ENCODE measurements at regions not wholly inside any gene's neighbourhood (a gene's known extent, or its start where the extent isn't known, plus 50 kb on each side); places are given as distances from the start of the nearest gene placed in this dataset.
A peak's percentile ranks its signal among the peaks of the same experiment; 100 is the strongest.

DNA sequence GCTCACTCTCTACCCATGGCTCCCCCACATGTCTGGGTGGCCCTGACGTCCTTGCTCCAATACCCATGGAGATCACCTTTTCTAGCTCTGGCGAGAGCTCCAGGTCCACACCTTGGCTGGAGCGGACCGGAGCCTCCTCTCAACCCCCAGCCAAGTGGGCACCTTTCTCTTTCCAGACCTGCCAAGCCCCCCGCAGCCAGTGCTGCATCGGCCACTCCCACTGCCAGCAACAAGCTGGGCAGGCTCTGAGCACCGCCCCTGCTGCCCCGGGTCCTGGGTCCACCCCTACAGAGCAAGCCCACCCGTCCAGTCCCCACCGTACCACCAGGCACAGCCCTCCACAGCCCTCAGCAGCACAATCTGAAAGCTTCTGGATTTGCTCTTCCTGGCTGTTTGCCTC, 98.2 kb upstream of the C14orf180 start:
- TF ChIP-seq GATA3 (IDR thresholded peaks at IDR 0.05; ENCODE audit: low read depth, low read length) (no peak), GATA2 (IDR thresholded peaks at IDR 0.05; ENCODE audit: low read depth, low read length) (no peak)

DNA sequence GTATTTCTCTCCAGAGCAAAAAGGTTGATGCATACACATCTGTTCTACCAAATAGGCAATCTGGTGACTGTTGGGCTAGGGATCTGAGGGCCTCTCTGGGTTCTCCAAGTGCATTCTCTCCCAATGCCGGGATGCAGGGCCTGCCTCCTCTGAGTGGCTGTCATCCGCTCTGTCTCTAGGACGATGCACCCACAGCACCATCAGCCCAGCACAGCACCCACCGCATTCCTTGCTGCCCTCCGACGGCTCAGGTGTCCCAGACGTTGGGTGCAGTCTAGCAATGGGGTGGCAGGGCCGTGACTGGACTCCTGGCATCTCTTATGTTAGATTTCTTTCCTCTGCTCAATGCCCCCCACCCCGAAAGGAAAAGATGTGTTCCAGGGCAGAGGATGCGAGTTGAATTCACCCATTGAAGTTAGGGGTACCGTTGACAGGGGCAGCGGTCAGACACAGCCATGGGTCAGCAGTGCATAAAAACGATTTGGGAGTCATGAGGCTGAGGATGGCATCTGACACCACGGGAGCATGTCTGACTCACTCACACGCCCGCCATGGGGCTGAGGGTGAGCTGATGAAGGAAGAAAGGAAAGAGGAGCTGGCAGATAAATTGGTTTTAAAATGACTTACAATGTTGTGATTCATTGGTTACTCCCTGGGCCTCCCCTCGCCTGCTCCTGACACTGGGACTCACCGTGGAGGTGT, 93.2 kb upstream of the C14orf180 start:
- TF ChIP-seq GATA2 (IDR thresholded peaks at IDR 0.05; ENCODE audit: low read depth, low read length), result no peak
- TF ChIP-seq GATA3 (IDR thresholded peaks at IDR 0.05; ENCODE audit: low read depth, low read length), result no peak

DNA sequence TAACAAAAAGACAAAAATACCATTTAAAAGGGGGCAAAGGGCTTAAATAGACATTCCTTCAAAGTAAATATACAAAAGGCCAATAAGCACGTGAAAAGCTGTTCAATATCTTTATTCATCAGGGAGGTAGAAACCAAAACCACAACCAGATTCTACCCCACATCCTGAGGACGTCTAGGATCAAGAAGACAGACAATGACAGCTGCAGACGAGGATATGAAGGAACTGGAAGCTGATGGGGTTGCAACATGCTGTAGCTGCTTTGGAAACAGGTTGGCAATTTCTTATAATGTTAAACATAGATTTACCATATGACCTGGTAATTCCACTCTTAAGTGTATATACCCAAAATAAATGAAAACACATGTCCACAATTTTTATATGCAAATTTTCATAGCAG, 85.1 kb upstream of the C14orf180 start:
- no peak for TF ChIP-seq GATA2 (IDR thresholded peaks at IDR 0.05; ENCODE audit: low read depth, low read length)
- no peak for TF ChIP-seq GATA3 (IDR thresholded peaks at IDR 0.05; ENCODE audit: low read depth, low read length)

DNA sequence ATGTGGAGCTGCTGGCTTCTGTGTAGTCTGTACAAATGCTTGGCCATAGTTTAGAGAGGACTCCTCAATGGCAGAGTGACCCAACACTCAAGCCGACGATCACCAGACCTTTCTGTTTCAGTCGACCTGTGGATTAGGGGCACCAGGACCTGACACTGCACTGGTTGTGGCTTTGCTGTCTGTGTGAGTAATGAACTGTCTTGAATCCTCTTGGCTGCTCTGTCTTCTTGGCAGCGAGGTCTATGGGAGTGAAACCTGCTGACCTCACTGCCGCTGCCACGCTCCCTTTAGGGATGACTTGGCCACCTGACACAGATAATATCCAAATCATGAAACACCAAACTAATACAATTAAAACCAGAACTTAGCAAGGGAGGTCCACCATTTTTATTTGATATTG, 83.5 kb upstream of the C14orf180 start:
- no peak for TF ChIP-seq GATA2 (IDR thresholded peaks at IDR 0.05; ENCODE audit: low read depth, low read length)
- no peak for TF ChIP-seq GATA3 (IDR thresholded peaks at IDR 0.05; ENCODE audit: low read depth, low read length)

- TF ChIP-seq GATA2 (IDR thresholded peaks at IDR 0.05; ENCODE audit: low read depth, low read length), result no peak
- TF ChIP-seq GATA3 (IDR thresholded peaks at IDR 0.05; ENCODE audit: low read depth, low read length), result no peak
These were observed 79.5 kb upstream of the C14orf180 start for GRCh38 chr14:104499784-104500760.

- no peak for TF ChIP-seq GATA2 (IDR thresholded peaks at IDR 0.05; ENCODE audit: low read depth, low read length)
- TF ChIP-seq GATA3 (IDR thresholded peaks at IDR 0.05; ENCODE audit: low read depth, low read length), result no peak
These were observed 77.5 kb upstream of the C14orf180 start for GRCh38 chr14:104502060-104502459.

DNA sequence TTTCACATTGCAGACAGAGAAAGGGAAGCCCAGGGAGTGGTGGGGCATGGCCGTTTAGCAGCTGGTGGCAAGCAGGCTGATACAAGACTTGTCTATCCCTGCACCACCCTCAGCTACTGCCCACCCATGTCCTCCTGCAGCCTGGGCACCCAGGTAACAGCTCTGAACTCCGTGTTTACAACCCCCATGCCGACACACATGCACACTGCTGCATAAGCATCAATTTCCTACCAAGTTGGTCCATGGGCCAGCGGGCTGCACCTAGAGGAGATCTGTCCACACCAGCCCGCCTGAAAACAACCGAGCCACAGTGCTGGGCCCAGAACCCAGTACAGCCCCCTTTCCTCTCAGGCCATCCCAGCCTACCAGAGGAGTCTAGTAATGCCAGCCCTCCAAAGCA, 75.9 kb upstream of the C14orf180 start:
- TF ChIP-seq GATA2 (IDR thresholded peaks at IDR 0.05; ENCODE audit: low read depth, low read length) (no peak), GATA3 (IDR thresholded peaks at IDR 0.05; ENCODE audit: low read depth, low read length) (no peak)

DNA sequence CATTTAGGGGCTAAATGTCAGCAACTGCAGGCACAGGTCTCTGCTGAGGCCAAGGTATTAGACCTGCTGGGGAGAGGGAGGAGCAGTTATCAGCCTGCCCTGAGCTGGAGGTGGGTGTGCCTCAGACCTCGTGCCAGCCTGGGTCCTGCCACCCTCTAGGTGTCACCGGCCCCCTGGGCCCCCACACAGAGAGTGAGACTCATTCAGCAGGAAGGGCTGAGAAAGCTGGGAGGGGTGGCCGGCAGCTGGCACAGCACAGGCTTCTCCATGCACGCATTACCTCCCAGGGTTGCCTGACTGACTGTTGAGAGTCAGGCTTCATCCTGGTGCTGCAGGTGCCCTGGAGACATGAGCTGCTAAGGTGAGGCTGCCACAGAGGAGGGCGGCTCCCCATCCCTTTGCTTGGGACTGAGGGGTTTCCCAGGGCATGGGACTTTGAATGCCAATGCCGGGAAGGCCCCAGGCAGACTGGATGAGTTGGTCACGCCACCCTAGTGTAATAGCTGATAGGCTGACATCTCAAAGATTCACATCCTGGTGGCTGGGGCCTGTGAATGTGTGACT, 75.3 kb upstream of the C14orf180 start:
- TF ChIP-seq GATA2 (IDR thresholded peaks at IDR 0.05; ENCODE audit: low read depth, low read length), result no peak
- TF ChIP-seq GATA3 (IDR thresholded peaks at IDR 0.05; ENCODE audit: low read depth, low read length), result no peak

DNA sequence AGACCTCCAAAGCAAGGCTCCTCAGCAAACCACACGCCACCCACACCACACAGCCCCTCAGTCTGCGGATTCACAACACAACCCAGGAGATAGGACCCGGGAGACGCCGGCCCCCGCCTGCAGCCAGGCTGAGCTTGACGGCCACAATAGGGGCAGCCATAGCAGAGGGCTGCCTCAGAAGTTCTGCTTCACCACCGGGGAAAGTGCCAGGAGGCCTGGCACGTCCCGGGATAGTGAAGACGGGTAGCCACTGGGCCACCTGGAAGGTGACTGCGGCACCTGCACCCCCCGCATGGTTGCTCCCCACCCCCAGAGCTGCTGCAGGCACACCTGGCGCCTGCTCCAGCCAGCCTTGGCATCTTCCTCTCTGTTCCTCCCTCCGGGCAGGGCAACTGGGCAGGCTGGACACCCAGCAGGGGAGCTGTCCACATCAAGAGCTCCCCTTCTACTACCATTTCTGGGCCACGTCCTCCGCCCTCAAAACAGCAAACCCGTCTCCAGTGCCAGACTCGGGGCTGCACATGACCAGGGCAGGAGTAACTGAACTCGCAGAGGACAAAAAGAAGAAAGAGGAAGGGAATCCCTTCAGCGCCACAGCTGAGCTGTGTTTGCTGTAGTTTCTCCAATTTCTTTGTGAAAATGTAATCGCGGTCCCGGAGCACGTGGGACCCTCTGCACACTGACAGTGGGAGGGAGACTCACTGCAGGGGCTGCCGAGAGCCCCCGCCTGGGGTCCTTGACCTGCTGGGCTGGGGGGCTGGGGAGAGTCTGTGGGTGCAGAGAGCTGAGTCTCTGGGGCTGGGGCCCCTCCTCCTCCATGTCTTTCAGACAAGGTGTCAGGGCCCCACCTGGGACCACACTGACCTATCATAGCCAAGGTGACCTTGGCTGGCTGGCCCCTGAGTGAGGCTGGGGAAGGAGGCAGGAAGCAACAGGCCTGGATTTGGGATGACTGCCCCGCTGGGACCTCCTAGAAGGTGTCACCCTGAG, 74.2 kb upstream of the C14orf180 start:
- TF ChIP-seq GATA2 (IDR thresholded peaks at IDR 0.05; ENCODE audit: low read depth, low read length), result no peak
- no peak for TF ChIP-seq GATA3 (IDR thresholded peaks at IDR 0.05; ENCODE audit: low read depth, low read length)

- TF ChIP-seq GATA3 (IDR thresholded peaks at IDR 0.05; ENCODE audit: low read depth, low read length) (no peak), GATA2 (IDR thresholded peaks at IDR 0.05; ENCODE audit: low read depth, low read length) (no peak)
These were observed 72.9 kb upstream of the C14orf180 start for GRCh38 chr14:104506461-104507253.

DNA sequence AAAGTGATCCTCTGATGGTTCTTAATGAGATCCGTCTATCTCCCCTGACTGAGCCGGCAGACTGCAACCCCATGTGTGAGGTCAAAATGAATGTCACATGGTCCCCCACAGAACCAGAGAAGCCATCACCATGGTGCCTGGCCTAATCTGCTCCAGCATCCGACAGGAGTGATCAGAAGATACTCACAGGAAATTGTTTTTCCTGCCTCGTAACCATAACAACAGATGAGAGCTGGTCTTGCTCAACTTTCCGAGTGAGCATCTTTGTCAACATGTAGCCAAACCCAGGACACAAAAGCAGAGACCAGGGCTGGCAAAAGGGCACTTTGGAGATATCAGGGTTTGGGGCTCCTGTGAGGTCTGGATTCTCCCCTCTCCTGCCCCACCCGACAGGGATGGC, 72.1 kb upstream of the C14orf180 start:
- peak; percentile 87 for TF ChIP-seq GATA3 (IDR thresholded peaks at IDR 0.05; ENCODE audit: low read depth, low read length)
- peak; percentile 97 for TF ChIP-seq GATA2 (IDR thresholded peaks at IDR 0.05; ENCODE audit: low read depth, low read length)

- TF ChIP-seq GATA3 (IDR thresholded peaks at IDR 0.05; ENCODE audit: low read depth, low read length) (no peak), GATA2 (IDR thresholded peaks at IDR 0.05; ENCODE audit: low read depth, low read length) (no peak)
These were observed 69.9 kb upstream of the C14orf180 start for GRCh38 chr14:104509673-104510072.

GRCh38 chr14:104510216-104510615, 69.3 kb upstream of the C14orf180 start:
- TF ChIP-seq GATA2 (IDR thresholded peaks at IDR 0.05; ENCODE audit: low read depth, low read length) (no peak), GATA3 (IDR thresholded peaks at IDR 0.05; ENCODE audit: low read depth, low read length) (no peak)
